ENCODE measurements at regions not wholly inside any gene's neighbourhood (a gene's known extent, or its start where the extent isn't known, plus 50 kb on each side); places are given as distances from the start of the nearest gene placed in this dataset.

- no peak for TF ChIP-seq CTCF (IDR thresholded peaks at IDR 0.05; ENCODE audit: insufficient read depth, low read depth, low read length, missing control alignments)
- H3K4me3 ChIP-seq (ENCODE audit: low read depth, low read length), result no peak overlapping the region
- DNase-seq (ENCODE audit: low read depth), result no peak
Observed at GRCh38 chr18:10015288-10015701, 101.5 kb downstream of the VAPA start.

GRCh38 chr18:10015941-10016819 lies 102.4 kb downstream of the VAPA start:
- H3K4me3 ChIP-seq (ENCODE audit: low read depth, low read length), result no peak overlapping the region
- DNase-seq (ENCODE audit: low read depth), result no peak
- no peak for TF ChIP-seq CTCF (IDR thresholded peaks at IDR 0.05; ENCODE audit: insufficient read depth, low read depth, low read length, missing control alignments)

- no peak overlapping the region for H3K4me3 ChIP-seq (ENCODE audit: low read depth, low read length)
- TF ChIP-seq CTCF (IDR thresholded peaks at IDR 0.05; ENCODE audit: insufficient read depth, low read depth, low read length, missing control alignments), result no peak
- DNase-seq (ENCODE audit: low read depth), result no peak
Observed at GRCh38 chr18:10017043-10017442, 103.2 kb downstream of the VAPA start.

GRCh38 chr18:10018289-10018688 lies 104.5 kb downstream of the VAPA start:
- no peak overlapping the region for H3K4me3 ChIP-seq (ENCODE audit: low read depth, low read length)
- no peak for TF ChIP-seq CTCF (IDR thresholded peaks at IDR 0.05; ENCODE audit: insufficient read depth, low read depth, low read length, missing control alignments)
- DNase-seq (ENCODE audit: low read depth), result no peak

GRCh38 chr18:10020171-10020570 lies 106.4 kb downstream of the VAPA start:
- no peak for DNase-seq (ENCODE audit: low read depth)
- no peak overlapping the region for H3K4me3 ChIP-seq (ENCODE audit: low read depth, low read length)
- no peak for TF ChIP-seq CTCF (IDR thresholded peaks at IDR 0.05; ENCODE audit: insufficient read depth, low read depth, low read length, missing control alignments)

- no peak overlapping the region for H3K4me3 ChIP-seq (ENCODE audit: low read depth, low read length)
- no peak for DNase-seq (ENCODE audit: low read depth)
- no peak for TF ChIP-seq CTCF (IDR thresholded peaks at IDR 0.05; ENCODE audit: insufficient read depth, low read depth, low read length, missing control alignments)
Observed at GRCh38 chr18:10022365-10022764, 108.5 kb downstream of the VAPA start.
